ENCODE measurements at regions not wholly inside any gene's neighbourhood (a gene's known extent, or its start where the extent isn't known, plus 50 kb on each side); places are given as distances from the start of the nearest gene placed in this dataset.

- ChIA-PET POLR2A (no interaction called here), CTCF (no interaction called here)
- no peak for TF ChIP-seq CTCF (IDR thresholded peaks at IDR 0.05)
- ATAC-seq (no peak), DNase-seq (no peak)
- no peaks in the 10 kb centered on the region for H3K27me3 Mint-ChIP-seq
- no peak overlapping the region for H3K27ac Mint-ChIP-seq
- H3K36me3 Mint-ChIP-seq (ENCODE audit: low read depth) = no peaks in the 10 kb centered on the region
- no peak overlapping the region for H3K4me3 Mint-ChIP-seq
- peaks cover 20% of the 10 kb centered on the region for H3K4me1 Mint-ChIP-seq (ENCODE audit: low read depth)
- intact Hi-C loops (cut with micrococcal nuclease) = no loop called here
- no peaks in the 10 kb centered on the region for H3K9me3 Mint-ChIP-seq
These were observed 85.3 kb upstream of the PARP11 start for GRCh38 chr12:3958534-3958933.

- peak; percentile 33 for DNase-seq
- no peak for TF ChIP-seq CTCF (IDR thresholded peaks at IDR 0.05)
- ChIA-PET CTCF (interaction anchor here (0.7 to 1.5 kb wide), 4 partner anchors 12 to 325 kb away, joined by 3 to 6 read pairs (median 4); no protein-coding TSS in a partner anchor), POLR2A (interaction anchor here (1.4 to 1.5 kb wide), 3 partner anchors 21 to 45 kb away, joined by 3 to 4 read pairs (median 3); no protein-coding TSS in a partner anchor)
- Mint-ChIP-seq H3K4me3 (peak overlapping the region; percentile 35), H3K9me3 (peaks cover 11% of the 10 kb centered on the region), H3K27me3 (no peaks in the 10 kb centered on the region), H3K27ac (peak overlapping the region; percentile 88), H3K4me1 (ENCODE audit: low read depth) (peaks cover 46% of the 10 kb centered on the region), H3K36me3 (ENCODE audit: low read depth) (peaks cover 16% of the 10 kb centered on the region)
- intact Hi-C loops (cut with micrococcal nuclease) = no loop called here
- ATAC-seq = peak; percentile 66
These were observed 78.4 kb upstream of the PARP11 start for GRCh38 chr12:3951380-3952135.

GRCh38 chr12:3950714-3951320, 77.6 kb upstream of the PARP11 start:
- H3K9me3 Mint-ChIP-seq = peaks cover 12% of the 10 kb centered on the region
- peaks cover 16% of the 10 kb centered on the region for H3K36me3 Mint-ChIP-seq (ENCODE audit: low read depth)
- no peaks in the 10 kb centered on the region for H3K27me3 Mint-ChIP-seq
- CTCF ChIA-PET = interaction anchor here (0.9 to 3.4 kb wide), 6 partner anchors 11 to 65 kb away, joined by 3 to 13 read pairs (median 6); no protein-coding TSS in a partner anchor
- ATAC-seq (peak; percentile 31), DNase-seq (no peak)
- intact Hi-C loops (cut with micrococcal nuclease) = no loop called here
- peak overlapping the region; percentile 88 for H3K27ac Mint-ChIP-seq
- H3K4me3 Mint-ChIP-seq = peak overlapping the region; percentile 35
- POLR2A ChIA-PET = interaction anchor here (0.6 to 1.5 kb wide), 4 partner anchors 19 to 44 kb away, joined by 3 to 4 read pairs (median 3); no protein-coding TSS in a partner anchor
- TF ChIP-seq CTCF (IDR thresholded peaks at IDR 0.05) = no peak
- H3K4me1 Mint-ChIP-seq (ENCODE audit: low read depth) = peaks cover 46% of the 10 kb centered on the region

GRCh38 chr12:3947781-3948180, 74.6 kb upstream of the PARP11 start:
- ATAC-seq = peak; percentile 47
- ChIA-PET CTCF (interaction anchor here (1.2 to 3.4 kb wide), 3 partner anchors 16 to 61 kb away, joined by 3 to 12 read pairs (median 6); no protein-coding TSS in a partner anchor), POLR2A (interaction anchor here (1.2 to 1.6 kb wide), 2 partner anchors 19 to 51 kb away, joined by 3 read pairs; no protein-coding TSS in a partner anchor)
- H3K4me1 Mint-ChIP-seq (ENCODE audit: low read depth) = peaks cover 46% of the 10 kb centered on the region
- H3K27me3 Mint-ChIP-seq = no peaks in the 10 kb centered on the region
- no peak for TF ChIP-seq CTCF (IDR thresholded peaks at IDR 0.05)
- H3K4me3 Mint-ChIP-seq = no peak overlapping the region
- peaks cover 12% of the 10 kb centered on the region for H3K9me3 Mint-ChIP-seq
- peaks cover 16% of the 10 kb centered on the region for H3K36me3 Mint-ChIP-seq (ENCODE audit: low read depth)
- DNase-seq = no peak
- intact Hi-C loops (cut with micrococcal nuclease) = no loop called here
- H3K27ac Mint-ChIP-seq = peak overlapping the region; percentile 37

- Mint-ChIP-seq H3K4me3 (no peak overlapping the region), H3K27me3 (no peaks in the 10 kb centered on the region), H3K9me3 (peaks cover 11% of the 10 kb centered on the region), H3K4me1 (ENCODE audit: low read depth) (peaks cover 33% of the 10 kb centered on the region), H3K36me3 (ENCODE audit: low read depth) (peaks cover 13% of the 10 kb centered on the region), H3K27ac (no peak overlapping the region)
- ATAC-seq (no peak), DNase-seq (no peak)
- CTCF ChIA-PET = no interaction called here
- no peak for TF ChIP-seq CTCF (IDR thresholded peaks at IDR 0.05)
- POLR2A ChIA-PET = no interaction called here
- intact Hi-C loops (cut with micrococcal nuclease) = no loop called here
These were observed 72.5 kb upstream of the PARP11 start for GRCh38 chr12:3945671-3946070.

Measured in activated CD8-positive, alpha-beta T cell treated with anti-CD3 and anti-CD28 coated beads for 36 hours (primary cell).